Fibroblast of the aortic adventitia (primary cell): ENCODE measurements at regions not wholly inside any gene's neighbourhood (a gene's known extent, or its start where the extent isn't known, plus 50 kb on each side); places are given as distances from the start of the nearest gene placed in this dataset.

Experiments used
- DNase-seq: peaks from one replicate; pipeline ENCODE4 v3.0.0-alpha.2; 2010; ENCODE audit warnings: low read depth
- H3K4me3 ChIP-seq: 2 replicates; pipeline ENCODE4 v1.5.1; 2011; ENCODE audit warnings: low read depth, mild to moderate bottlenecking, control low read depth, low read length, moderate library complexity
- CTCF ChIP-seq: IDR thresholded peaks from 2 replicates; pipeline ENCODE4 v1.5.1; 2011; ENCODE audit warnings: mild to moderate bottlenecking, low read length, control low read depth, inconsistent platforms; ENCODE audit not compliant: insufficient read depth

- TF ChIP-seq CTCF = no peak
- no peak overlapping the region for H3K4me3 ChIP-seq
- peak; percentile 26 for DNase-seq
Measured at GRCh38 chr4:20512033-20512792, 188.0 kb upstream of the PACRGL start.

GRCh38 chr4:20512985-20513384 lies 187.3 kb upstream of the PACRGL start:
- TF ChIP-seq CTCF = no peak

GRCh38 chr4:20520901-20521300 lies 179.4 kb upstream of the PACRGL start:
- no peak for TF ChIP-seq CTCF
- H3K4me3 ChIP-seq = no peak overlapping the region
- DNase-seq = peak; percentile 65

More at GRCh38 chr4:20512985-20513384, 187.3 kb upstream of the PACRGL start:
- H3K4me3 ChIP-seq = no peak overlapping the region
- no peak for DNase-seq

- peak; percentile 33 for DNase-seq
- no peak overlapping the region for H3K4me3 ChIP-seq
- no peak for TF ChIP-seq CTCF
Measured at GRCh38 chr4:20528508-20528907, 171.8 kb upstream of the PACRGL start.

- H3K4me3 ChIP-seq = no peak overlapping the region
- TF ChIP-seq CTCF = no peak
- DNase-seq = no peak
Measured at GRCh38 chr4:20529691-20530090, 170.6 kb upstream of the PACRGL start.

GRCh38 chr4:20532116-20532790 lies 168.0 kb upstream of the PACRGL start:
- no peak for DNase-seq
- no peak overlapping the region for H3K4me3 ChIP-seq
- no peak for TF ChIP-seq CTCF
